GM19467 (cell line): ENCODE measurements at regions not wholly inside any gene's neighbourhood (a gene's known extent, or its start where the extent isn't known, plus 50 kb on each side); places are given as distances from the start of the nearest gene placed in this dataset.

Experiments used
- ATAC-seq: cut with Tn5 transposase; IDR thresholded peaks from one replicate; pipeline ENCODE4 v1.9.1; 2021; ENCODE audit warnings: mild to moderate bottlenecking, moderate library complexity; ENCODE audit not compliant: unreplicated experiment

- ATAC-seq = no peak
Observed at GRCh38 chr10:131646551-131647525, 254.0 kb upstream of the PPP2R2D start.

GRCh38 chr10:131647789-131648188 lies 253.0 kb upstream of the PPP2R2D start:
- ATAC-seq = no peak

GRCh38 chr10:131648386-131649020 lies 252.3 kb upstream of the PPP2R2D start:
- no peak for ATAC-seq

- no peak for ATAC-seq
Observed at GRCh38 chr10:131649617-131650016, 251.2 kb upstream of the PPP2R2D start.

GRCh38 chr10:131650169-131650705 lies 250.6 kb upstream of the PPP2R2D start:
- no peak for ATAC-seq

GRCh38 chr10:131650771-131651673 lies 249.8 kb upstream of the PPP2R2D start:
- ATAC-seq = no peak

- ATAC-seq = no peak
Observed at GRCh38 chr10:131651674-131652437, 249.0 kb upstream of the PPP2R2D start.

- no peak for ATAC-seq
Observed at GRCh38 chr10:131652438-131653139, 248.2 kb upstream of the PPP2R2D start.

GRCh38 chr10:131653140-131653539 lies 247.7 kb upstream of the PPP2R2D start:
- ATAC-seq = no peak

- no peak for ATAC-seq
Observed at GRCh38 chr10:131653554-131654470, 247.0 kb upstream of the PPP2R2D start.

GRCh38 chr10:131654471-131655087 lies 246.2 kb upstream of the PPP2R2D start:
- no peak for ATAC-seq

- ATAC-seq = no peak
Observed at GRCh38 chr10:131655101-131655849, 245.5 kb upstream of the PPP2R2D start.

GRCh38 chr10:131656009-131656408 lies 244.8 kb upstream of the PPP2R2D start:
- ATAC-seq = no peak

- no peak for ATAC-seq
Observed at GRCh38 chr10:131656431-131656841, 244.4 kb upstream of the PPP2R2D start.

GRCh38 chr10:131657318-131657984 lies 243.4 kb upstream of the PPP2R2D start:
- no peak for ATAC-seq

GRCh38 chr10:131657985-131658330 lies 242.8 kb upstream of the PPP2R2D start:
- ATAC-seq = no peak
